HG03196 (cell line): ENCODE measurements at regions not wholly inside any gene's neighbourhood (a gene's known extent, or its start where the extent isn't known, plus 50 kb on each side); places are given as distances from the start of the nearest gene placed in this dataset.
"Not testable (repeated sequence)": the region's sequence is repeated elsewhere in the genome, so short reads cannot be mapped to it uniquely, and the experiment has no call there.

Source experiments
- ATAC-seq: cut with Tn5 transposase; IDR thresholded peaks from one replicate; pipeline ENCODE4 v1.9.1; 2021; ENCODE audit not compliant: unreplicated experiment

- no peak for ATAC-seq
These were observed 192.3 kb upstream of the SSTR4 start for GRCh38 chr20:22842793-22843192.

GRCh38 chr20:22844959-22845358, 190.2 kb upstream of the SSTR4 start:
- ATAC-seq: no peak

GRCh38 chr20:22846863-22847262, 188.2 kb upstream of the SSTR4 start:
- ATAC-seq: no peak

GRCh38 chr20:22848364-22848763, 186.7 kb upstream of the SSTR4 start:
- ATAC-seq: no peak

GRCh38 chr20:22851679-22852346, 183.3 kb upstream of the SSTR4 start:
- not testable (repeated sequence) for ATAC-seq

- ATAC-seq: no peak
These were observed 173.7 kb upstream of the SSTR4 start for GRCh38 chr20:22861231-22861980.

- ATAC-seq: no peak
These were observed 173.1 kb upstream of the SSTR4 start for GRCh38 chr20:22861990-22862389.

GRCh38 chr20:22862671-22863230, 172.4 kb upstream of the SSTR4 start:
- no peak for ATAC-seq

- ATAC-seq: no peak
These were observed 171.3 kb upstream of the SSTR4 start for GRCh38 chr20:22863826-22864225.

GRCh38 chr20:22866812-22867341, 168.2 kb upstream of the SSTR4 start:
- ATAC-seq: no peak

GRCh38 chr20:22878166-22878565, 156.9 kb upstream of the SSTR4 start:
- no peak for ATAC-seq

- no peak for ATAC-seq
These were observed 154.8 kb upstream of the SSTR4 start for GRCh38 chr20:22880277-22880676.

GRCh38 chr20:22887796-22888195, 147.3 kb upstream of the SSTR4 start:
- no peak for ATAC-seq

GRCh38 chr20:22890594-22891300, 144.4 kb upstream of the SSTR4 start:
- ATAC-seq: no peak

- no peak for ATAC-seq
These were observed 133.9 kb upstream of the SSTR4 start for GRCh38 chr20:22901164-22901563.

- no peak for ATAC-seq
These were observed 133.2 kb upstream of the SSTR4 start for GRCh38 chr20:22901921-22902320.

- no peak for ATAC-seq
These were observed 130.7 kb upstream of the SSTR4 start for GRCh38 chr20:22904386-22904785.

- ATAC-seq: no peak
These were observed 130.2 kb upstream of the SSTR4 start for GRCh38 chr20:22904905-22905304.

GRCh38 chr20:22905658-22906057, 129.5 kb upstream of the SSTR4 start:
- ATAC-seq: no peak

- ATAC-seq: no peak
These were observed 126.7 kb upstream of the SSTR4 start for GRCh38 chr20:22908437-22908836.

GRCh38 chr20:22908944-22909343, 126.2 kb upstream of the SSTR4 start:
- no peak for ATAC-seq
